ENCODE measurements at regions not wholly inside any gene's neighbourhood (a gene's known extent, or its start where the extent isn't known, plus 50 kb on each side); places are given as distances from the start of the nearest gene placed in this dataset.
"Not testable (repeated sequence)": the region's sequence is repeated elsewhere in the genome, so short reads cannot be mapped to it uniquely, and the experiment has no call there.

DNA sequence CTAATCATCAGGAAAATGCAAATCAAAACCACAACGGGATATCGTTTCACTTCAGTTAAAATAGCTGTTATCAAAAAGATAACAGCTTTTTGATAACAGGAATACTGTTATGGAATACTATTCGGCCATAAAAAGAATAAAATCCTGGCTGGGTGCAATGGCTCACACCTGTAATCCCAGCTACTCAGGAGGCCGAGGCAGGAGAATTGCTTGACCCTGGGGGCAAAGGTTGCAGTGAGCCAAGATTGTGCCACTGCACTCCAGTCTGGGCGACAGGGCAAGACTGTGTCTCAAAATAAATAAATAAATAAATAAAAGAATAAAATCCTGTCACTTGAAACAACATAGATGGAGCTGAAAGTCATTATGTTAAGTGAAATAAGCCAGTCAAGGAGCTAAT is 178.1 kb upstream of the TSC22D2 start:
- ChIA-PET CTCF (interaction anchor here (1.8 to 2.1 kb wide), 3 partner anchors 9 to 266 kb away, joined by 7 to 12 read pairs (median 11); no protein-coding TSS in a partner anchor), POLR2A (no interaction called here)
- TF ChIP-seq, protein P1, sequence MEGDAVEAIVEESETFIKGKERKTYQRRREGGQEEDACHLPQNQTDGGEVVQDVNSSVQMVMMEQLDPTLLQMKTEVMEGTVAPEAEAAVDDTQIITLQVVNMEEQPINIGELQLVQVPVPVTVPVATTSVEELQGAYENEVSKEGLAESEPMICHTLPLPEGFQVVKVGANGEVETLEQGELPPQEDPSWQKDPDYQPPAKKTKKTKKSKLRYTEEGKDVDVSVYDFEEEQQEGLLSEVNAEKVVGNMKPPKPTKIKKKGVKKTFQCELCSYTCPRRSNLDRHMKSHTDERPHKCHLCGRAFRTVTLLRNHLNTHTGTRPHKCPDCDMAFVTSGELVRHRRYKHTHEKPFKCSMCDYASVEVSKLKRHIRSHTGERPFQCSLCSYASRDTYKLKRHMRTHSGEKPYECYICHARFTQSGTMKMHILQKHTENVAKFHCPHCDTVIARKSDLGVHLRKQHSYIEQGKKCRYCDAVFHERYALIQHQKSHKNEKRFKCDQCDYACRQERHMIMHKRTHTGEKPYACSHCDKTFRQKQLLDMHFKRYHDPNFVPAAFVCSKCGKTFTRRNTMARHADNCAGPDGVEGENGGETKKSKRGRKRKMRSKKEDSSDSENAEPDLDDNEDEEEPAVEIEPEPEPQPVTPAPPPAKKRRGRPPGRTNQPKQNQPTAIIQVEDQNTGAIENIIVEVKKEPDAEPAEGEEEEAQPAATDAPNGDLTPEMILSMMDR (IDR thresholded peaks at IDR 0.05; ENCODE audit: control extremely low read depth, extremely low read depth, low read depth, missing control alignments) = no peak
- no peak for DNase-seq (ENCODE audit: extremely low spot score)

DNA sequence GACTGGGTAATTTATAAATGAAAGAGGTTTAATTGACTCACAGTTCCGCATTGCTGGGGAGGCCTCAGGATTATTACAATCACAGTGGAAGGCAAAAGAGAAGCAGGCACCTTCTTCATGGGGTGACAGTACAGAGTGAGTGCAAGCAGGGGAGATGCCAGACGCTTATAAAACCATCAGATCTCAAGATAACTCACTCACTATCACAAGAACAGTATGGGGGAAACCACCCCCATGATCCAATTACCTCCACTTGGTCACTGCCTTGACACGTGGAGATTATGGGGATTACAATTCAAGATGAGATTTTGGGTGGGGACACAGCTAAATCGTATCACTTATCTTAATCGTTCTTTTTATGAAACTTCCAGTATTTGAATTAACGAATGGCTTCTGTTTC is 179.5 kb upstream of the TSC22D2 start:
- DNase-seq (ENCODE audit: extremely low spot score); POLR2A ChIA-PET: not testable (repeated sequence)
- CTCF ChIA-PET = interaction anchor here (1.3 to 6.3 kb wide), 5 partner anchors 9 to 276 kb away, joined by 4 to 50 read pairs (median 11); no protein-coding TSS in a partner anchor

DNA sequence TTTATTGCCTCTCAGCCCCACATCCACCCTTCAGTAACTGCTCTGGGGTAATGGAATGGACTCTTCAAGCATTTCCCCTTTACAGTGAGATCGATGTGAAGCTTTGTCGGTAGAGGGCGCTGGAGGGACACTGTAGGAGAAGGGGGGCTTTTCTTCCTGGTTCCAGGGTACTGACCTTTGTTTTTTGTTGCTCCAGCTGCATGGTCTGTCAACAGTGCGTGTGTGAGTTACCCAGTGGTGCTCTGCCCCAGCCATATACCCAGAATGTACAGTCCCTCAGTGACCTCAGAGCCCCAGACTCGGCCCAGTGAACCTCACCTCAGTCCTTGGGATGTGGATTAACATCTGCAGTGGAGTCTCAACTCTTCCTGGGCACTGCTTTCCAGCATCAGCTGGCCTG is 180.3 kb upstream of the TSC22D2 start:
- TF ChIP-seq, protein P1 (IDR thresholded peaks at IDR 0.05; ENCODE audit: control extremely low read depth, extremely low read depth, low read depth, missing control alignments) = peak; percentile 62
- ChIA-PET CTCF (interaction anchor here (0.6 to 6.3 kb wide), 9 partner anchors 9 to 277 kb away, joined by 3 to 50 read pairs (median 4); no protein-coding TSS in a partner anchor), POLR2A (no interaction called here)
- peak; percentile 52 for DNase-seq (ENCODE audit: extremely low spot score)

DNA sequence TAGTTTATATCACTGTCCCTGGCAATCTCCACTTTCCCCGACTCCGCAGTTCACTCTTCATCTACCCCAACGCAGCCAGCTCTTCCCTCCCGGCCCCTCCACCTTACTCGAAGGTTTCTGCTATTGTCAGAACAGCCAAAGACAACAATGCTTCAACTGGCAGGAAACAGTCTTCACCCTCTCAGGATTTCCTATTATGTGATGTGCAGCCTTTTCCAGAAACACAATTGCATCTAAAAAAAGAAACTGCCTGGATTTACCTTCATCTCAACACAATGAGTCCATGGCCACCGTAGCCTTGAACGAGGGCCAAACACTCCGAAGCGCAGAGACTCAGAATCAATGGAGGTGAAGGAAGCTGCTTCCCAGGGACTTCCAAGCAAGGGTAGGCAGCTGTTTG is 182.1 kb upstream of the TSC22D2 start:
- CTCF ChIA-PET = interaction anchor here (0.8 to 6.3 kb wide), 6 partner anchors 8 to 270 kb away, joined by 3 to 50 read pairs (median 3); no protein-coding TSS in a partner anchor
- POLR2A ChIA-PET = no interaction called here
- DNase-seq (ENCODE audit: extremely low spot score) = no peak
- TF ChIP-seq, protein P1 (IDR thresholded peaks at IDR 0.05; ENCODE audit: control extremely low read depth, extremely low read depth, low read depth, missing control alignments) = no peak

DNA sequence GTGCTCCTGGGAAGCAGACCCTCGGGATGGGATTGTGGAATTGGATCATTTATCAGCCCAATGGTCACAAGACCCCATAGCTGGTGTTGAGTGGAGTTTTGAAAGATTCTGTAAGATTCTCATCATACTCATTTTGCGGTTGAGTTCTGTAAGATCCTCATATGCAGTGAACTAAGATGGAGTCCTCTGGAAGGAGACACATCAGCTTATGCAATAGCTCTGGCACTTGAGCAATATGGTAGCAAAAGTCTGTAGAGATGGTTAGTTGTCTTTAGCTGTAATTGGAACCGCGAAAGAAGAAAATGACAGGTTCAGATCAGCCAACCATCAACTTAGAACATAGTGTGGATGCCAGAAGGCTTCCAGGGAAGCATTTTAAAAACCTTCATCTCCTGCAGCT is 184.5 kb upstream of the TSC22D2 start:
- ChIA-PET POLR2A (no interaction called here), CTCF (interaction anchor here (1.0 to 6.3 kb wide), 6 partner anchors 14 to 729 kb away, joined by 3 to 50 read pairs (median 4); no protein-coding TSS in a partner anchor)
- no peak for DNase-seq (ENCODE audit: extremely low spot score)
- TF ChIP-seq, protein P1 (IDR thresholded peaks at IDR 0.05; ENCODE audit: control extremely low read depth, extremely low read depth, low read depth, missing control alignments) = no peak

DNA sequence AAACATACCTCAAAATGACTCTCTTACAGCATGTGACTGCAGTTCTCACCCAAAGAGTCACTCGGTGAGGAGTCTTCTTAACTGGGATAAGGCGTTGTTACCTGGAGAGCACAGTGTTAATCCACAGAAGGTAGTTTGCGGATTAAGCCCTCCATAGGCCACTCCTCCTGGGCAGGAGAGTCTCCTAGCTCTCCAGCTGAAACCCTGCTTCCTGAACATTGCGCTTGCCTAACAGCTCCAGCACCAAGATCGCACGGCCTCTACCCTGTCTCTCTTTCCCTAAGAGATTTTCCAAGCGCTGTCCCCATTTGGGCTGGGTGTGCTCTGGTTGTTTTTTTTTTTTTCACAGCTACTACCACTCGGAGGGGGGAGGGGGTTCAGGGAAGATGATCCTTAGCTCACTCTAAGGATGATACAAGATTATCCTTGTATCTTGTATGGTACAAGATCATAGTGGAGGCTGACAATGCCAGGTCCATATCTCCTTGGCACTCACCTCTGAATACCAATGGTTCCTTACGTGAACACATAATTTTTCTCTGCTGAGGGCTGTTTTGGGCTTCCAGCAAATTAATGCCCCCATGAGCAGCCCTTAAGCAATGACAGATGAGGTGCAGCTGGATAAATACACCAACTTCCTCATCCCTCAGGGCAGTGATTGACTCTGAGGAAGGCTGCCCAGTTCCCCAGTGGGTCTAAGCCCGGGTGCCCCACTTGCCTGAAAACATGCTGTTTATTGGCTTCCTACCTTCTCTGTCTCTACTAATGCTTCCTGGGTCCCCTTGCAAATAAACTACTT is 185.2 kb upstream of the TSC22D2 start:
- CTCF ChIA-PET = interaction anchor here (1.0 to 6.3 kb wide), 7 partner anchors 15 to 728 kb away, joined by 3 to 50 read pairs (median 4); no protein-coding TSS in a partner anchor
- TF ChIP-seq, protein P1 (IDR thresholded peaks at IDR 0.05; ENCODE audit: control extremely low read depth, extremely low read depth, low read depth, missing control alignments) = no peak
- POLR2A ChIA-PET = interaction anchor here (0.6 kb wide), 1 partner anchor 1220 kb away, joined by 5 read pairs; no protein-coding TSS in a partner anchor
- DNase-seq (ENCODE audit: extremely low spot score) = no peak
